SH-SY5Y (cell line): ENCODE measurements at regions not wholly inside any gene's neighbourhood (a gene's known extent, or its start where the extent isn't known, plus 50 kb on each side); places are given as distances from the start of the nearest gene placed in this dataset.
A peak's percentile ranks its signal among the peaks of the same experiment; 100 is the strongest.

Experiments
- GATA2 ChIP-seq: IDR thresholded peaks from 2 replicates; pipeline ENCODE4 v1.6.1; 2011; ENCODE audit warnings: mild to moderate bottlenecking, low read depth, low read length
- GATA3 ChIP-seq: IDR thresholded peaks from 2 replicates; pipeline ENCODE4 v1.6.1; 2011; ENCODE audit warnings: low read depth, mild to moderate bottlenecking, low read length, moderate library complexity

DNA sequence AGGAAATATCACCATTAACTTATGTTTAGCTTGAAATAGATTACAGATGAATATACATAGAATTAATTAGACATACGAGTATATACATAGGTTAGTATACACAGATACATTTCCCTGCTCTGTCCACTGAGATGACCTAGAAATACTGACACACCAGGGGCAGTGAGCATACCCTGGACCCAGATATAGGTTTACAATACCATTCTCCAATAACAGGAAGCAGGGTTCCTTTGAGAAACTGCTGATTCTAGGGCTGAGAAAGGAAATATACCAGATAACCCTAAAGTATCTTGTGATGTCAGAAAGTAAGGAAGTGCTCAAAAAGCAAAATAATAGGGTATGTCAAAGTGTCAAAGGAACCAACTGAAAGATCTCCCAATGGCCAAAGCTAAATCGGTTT lies 322.5 kb downstream of the HAO1 start:
- TF ChIP-seq GATA2 (no peak), GATA3 (no peak)

DNA sequence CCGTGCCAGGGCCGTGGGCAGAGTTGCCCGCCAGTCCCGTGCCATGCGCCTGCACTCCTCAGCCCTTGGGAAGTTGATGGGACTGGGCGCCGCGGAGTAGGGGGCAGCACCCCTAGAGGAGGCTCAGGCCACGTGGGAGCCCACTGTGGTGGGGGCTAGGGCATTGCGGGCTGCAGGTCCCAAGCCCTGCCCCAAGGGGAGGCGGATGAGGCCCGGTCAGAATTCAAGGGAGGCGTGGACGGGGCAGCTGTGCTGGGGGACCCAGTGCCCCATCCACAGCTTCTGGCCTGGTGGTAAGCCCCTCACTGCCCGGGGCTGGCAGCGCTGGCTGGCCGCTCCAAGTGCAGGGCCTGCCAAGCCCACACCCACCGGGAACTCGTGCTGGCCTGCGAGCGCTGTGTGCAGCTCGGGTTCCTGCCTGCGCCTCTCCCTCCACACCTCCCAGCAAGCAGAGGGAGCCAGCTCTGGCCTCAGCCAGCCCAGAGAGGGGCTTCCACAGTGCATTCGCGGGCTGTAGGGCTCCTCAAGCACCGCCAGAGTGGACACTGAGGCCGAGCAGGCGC lies 317.8 kb downstream of the HAO1 start:
- no peak for TF ChIP-seq GATA2
- no peak for TF ChIP-seq GATA3

DNA sequence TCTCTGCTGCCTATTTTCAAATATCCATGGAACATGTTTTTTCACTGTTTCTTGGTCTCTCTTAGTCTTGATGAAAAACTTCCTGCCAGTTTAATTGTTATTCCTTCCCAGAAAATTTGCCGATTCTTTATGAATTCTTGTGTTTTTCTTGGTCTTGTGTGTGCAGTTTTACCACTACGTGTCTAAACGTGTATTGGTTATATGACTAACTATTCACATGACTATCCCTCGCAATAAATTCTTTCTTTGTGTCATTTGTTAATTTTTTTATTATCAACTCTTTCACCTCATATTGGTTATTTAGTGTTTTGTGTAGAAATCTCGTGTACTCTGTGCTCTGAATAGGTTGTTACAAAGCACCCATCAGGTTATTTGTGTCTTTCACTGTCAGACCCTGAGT lies 315.4 kb downstream of the HAO1 start:
- TF ChIP-seq GATA2, result no peak
- no peak for TF ChIP-seq GATA3

DNA sequence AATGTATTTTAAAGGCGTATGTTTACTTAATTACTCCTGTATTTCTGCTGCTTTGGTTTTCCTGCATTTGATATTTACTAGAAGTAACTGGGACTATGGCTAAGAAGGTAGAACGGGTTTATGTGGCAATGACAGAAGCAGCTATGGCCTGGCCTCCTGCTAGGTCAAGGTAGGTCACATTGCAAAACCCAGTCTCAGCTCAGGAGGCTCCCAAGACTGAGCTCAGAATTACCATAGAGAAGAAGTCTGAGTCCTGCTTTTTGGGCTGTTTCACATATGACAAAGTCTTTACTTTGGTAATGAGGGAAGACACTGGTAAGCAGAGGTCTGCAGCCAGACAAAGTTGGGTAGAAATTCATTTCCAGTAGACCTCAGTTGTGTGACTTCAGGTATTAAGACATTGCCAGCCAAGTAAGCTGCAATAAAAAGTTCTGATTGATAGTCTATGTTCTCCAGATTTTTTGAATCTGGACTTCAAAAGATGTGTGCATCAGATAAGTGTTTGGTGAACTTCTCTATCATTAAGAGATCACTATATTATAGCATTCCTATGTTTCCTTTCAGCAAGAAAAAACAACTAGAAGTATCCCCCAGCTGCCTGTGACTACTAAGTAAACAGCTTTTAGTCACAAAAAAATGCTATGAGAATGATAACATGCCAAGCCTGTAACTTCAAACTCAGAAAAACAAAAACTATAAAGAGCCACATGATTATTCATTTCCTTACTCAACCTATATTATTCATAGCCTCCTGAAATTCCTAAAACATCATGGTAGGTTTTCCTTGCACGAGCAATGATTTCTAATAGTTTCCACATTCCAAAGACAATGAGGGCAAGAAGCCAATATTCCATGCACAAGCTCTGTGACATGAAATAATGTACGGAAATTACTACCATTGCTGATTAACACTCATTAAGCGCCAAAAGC lies 312.3 kb downstream of the HAO1 start:
- no peak for TF ChIP-seq GATA2

DNA sequence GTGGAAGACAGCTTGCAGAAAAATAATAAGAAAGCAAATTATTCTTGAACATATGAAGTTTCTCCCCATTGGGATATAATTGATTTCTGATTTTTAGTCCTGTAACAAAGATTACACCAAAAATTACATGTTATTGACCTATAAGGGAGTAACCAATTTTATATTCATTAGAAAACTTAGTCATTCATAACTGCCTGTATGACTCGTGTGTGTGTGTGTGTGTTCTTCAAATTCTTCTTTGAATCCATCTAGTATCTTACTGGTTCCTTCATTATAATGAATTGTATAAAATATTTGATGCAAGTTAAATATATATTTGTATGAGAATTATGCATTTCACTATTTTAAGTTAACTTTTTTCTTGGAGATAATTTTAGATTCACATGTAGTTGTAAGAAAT lies 310.4 kb downstream of the HAO1 start:
- TF ChIP-seq GATA3, result no peak
- TF ChIP-seq GATA2, result no peak

DNA sequence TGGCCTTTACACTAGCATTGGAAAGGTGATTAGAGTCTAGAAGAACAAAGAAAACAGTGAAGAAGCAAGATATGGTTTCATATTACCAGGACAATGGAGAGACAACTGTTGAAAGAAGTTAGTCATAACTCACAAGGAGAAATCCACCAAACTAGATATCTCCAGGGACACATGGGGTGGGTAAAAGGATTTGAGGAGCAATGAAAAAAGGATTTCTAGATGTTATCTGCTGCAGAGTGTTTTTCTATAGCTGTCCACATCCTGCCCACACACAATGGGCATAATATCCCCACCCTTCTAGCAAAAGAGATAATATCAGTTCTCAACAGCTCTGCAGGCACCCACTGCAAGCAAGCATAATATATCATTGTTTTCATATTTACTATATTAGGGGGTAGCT lies 303.1 kb downstream of the HAO1 start:
- TF ChIP-seq GATA3 (no peak), GATA2 (0 out of 2 replicates have a peak, but pooled peaks have one; percentile 11)

DNA sequence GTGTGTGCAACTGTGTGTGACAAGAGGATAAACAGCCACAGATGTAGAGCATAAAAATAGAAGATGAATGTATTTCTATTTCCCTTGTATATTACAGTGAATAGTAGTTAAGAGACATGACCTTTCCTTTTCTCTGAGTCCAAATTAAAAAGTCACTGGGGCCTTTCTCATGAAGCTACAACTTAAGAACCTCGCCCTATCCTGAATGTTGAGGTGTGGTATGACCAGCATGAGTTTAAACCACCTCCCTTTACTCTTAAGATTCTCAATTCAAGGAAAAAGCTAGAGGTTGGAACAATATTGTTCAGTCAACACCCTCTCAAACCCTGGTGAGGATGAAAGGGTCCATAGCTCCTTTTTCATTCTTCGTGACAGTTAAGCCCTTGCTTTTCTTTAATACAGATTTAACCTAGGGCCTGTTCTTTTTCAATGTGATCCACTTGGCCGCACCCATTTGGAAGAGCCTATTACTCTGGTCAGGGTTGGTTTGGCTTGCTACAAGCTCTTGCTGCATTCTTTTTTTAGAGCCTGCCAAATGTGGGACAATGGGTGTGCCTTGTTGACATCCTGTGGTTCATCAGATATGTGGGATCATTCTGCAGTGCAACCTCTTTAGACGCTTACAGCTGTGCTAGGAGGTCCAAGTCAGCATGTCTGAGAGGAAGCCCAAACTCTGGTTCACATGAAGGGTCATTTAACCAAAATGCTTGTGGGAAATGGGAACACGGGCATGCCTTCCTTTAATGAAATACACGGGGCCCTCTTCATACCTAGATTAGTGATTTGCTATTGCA lies 290.0 kb downstream of the HAO1 start:
- TF ChIP-seq GATA3, result no peak
- no peak for TF ChIP-seq GATA2

DNA sequence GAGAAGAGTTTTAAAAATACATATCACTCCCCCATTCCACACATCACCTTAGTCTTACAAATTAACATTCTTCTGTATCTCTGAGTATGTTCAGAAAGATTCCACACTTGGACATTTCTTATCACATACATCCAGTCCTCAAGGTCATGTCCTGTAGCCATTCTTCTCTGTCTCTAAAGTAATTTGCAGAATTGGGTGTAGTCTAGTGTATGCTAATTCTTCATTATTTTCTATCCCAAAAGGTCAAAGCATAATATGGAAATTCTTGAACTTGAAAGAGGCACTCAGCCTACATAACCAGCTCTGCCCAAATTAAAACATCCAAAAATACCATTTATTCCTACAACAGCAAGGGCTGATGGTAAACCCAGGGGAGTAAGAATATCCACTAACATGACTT lies 286.0 kb downstream of the HAO1 start:
- TF ChIP-seq GATA3 (no peak), GATA2 (no peak)

DNA sequence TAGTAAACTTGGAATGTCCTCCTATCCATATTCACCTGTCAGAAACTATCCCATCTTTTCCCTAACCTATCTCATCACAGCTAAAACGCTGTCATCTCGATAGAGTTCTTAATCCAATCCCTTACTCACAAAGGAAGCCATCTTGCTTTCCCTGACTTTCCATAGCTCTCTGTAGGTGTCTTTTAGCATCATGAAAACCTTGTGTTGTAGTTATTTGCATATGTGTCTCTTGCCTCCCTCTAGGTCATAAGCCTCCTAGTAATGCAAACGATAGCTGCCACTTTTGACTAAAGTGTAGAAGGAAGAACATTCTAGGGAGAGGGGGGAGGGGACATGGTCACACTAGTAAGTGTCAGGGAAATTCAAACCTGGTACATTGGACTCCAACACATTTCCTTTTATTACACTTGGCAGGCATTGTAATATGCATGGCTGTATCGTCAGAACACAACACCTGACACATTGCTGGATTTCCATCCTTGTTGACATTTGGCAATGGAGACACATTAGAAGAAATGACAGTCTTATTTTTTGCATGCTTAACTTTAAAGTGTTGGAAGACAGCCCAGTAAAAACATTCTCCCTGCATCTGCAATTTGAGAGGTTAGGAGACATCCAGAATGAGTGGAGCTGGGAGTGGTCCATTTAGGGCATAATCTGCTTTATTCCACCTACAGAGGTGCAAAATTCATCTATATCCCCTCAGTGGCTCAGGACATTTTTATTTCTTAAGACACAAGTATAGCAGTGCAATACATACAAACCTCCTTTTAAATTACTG lies 283.4 kb downstream of the HAO1 start:
- TF ChIP-seq GATA2, result no peak
- TF ChIP-seq GATA3, result no peak

DNA sequence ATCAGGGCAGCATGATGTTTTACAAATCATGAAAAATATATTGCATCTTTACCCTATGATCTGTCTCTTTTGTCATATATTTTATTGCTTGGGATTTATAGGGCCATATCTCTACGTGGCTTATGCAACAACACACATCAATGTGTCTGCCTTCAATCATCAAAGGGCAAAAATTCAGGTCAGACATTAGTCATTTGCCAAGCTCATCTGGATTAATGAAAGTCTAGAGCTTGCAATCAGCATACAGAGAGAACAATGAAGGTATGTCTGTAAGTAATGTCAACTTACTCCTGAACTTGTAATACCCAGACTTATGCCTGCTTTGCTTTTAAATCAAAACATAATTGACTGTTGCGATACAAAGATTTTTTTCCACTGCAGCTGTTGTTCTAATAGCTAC lies 282.7 kb downstream of the HAO1 start:
- TF ChIP-seq GATA2 (no peak), GATA3 (no peak)

DNA sequence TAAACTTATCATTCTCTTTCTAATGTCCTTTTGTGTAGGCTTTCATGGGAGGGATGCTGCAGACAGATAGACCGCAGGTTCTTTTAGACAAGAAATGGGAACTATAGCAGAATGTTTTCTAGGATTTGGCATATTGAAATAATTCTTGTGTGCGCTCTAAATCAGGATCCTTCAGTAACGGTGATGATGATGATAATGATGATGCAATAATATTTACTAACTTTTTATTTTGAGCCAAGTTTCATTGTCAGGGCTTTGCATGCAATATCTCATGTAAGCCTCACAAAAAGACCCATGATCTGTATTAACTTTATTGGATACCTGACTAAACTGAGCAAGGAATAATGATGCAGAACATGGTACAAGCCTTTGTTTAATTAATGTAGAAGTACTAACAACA lies 280.1 kb downstream of the HAO1 start:
- TF ChIP-seq GATA2 (no peak), GATA3 (no peak)

DNA sequence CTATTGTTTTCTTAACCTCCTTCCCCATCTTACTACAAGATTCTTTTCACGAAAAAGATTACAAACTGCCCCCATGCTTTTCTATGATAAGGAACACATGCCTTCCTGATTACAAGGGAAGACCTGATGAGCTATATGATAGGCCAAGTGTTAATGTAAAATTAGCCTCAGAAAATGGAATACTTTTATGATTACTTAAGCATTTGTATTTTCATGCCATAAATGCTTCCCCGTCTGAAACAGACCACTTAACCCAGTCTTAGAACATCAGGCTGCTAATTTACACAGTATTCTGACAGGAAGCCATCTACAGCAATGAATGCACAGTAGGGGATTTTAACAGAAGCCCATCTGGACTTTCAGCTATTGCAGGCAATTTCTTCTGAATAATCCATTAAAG lies 274.9 kb downstream of the HAO1 start:
- no peak for TF ChIP-seq GATA3
- TF ChIP-seq GATA2, result no peak

DNA sequence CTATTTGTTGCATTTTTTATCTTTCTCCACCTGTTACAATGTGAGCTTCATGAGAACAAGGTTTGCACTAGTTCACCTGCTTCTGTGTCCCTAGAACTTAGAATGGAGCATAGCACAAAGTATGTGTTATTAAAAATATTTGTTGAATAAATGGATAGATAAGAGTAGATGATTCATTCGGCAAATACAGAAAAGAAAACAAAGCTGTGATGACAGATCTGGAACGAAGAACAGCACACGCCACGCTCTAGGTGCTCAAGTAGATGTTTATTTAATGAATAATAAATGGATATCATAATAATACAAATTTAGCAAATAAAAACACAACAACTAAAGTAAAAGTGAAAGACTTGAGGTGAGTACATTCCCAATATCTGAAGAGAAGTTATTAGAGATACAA lies 273.1 kb downstream of the HAO1 start:
- TF ChIP-seq GATA3, result no peak
- no peak for TF ChIP-seq GATA2

DNA sequence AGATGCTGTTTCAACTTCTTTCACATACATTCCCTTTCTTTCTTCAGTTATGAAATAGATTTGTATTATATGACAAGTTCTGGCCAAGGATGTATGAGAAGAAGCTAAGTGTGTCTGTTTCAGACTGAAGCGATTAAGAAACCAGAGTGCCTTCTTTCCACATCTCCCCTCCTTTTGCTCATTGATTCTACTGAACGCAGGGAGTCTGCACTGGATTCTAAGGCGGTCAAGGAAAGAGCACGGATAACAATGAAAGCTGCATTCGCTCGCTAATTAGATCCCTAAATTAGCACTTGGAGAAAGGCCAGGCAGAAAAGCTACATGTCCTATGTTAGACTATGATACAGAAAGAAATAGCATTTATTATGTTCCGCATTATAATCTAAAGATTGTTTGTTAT lies 267.7 kb downstream of the HAO1 start:
- TF ChIP-seq GATA2 (no peak), GATA3 (no peak)

DNA sequence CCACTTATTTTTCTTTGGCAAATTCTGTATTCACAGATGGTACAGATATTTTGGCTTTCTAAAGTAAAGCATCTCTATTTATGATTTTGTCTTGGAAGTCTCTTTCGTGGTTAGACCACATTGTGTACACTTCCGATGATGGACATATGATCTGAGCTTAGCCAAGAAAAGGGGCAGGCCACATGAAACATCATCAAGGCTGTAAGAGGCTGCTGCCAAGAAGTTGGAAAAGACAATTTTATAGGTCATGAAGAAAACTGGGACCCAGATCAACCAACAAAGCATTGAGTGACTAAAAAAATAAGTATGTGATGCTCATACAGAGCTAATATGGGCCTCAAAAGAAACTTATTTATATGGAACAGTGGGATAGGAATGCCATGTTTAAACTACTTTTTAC lies 266.4 kb downstream of the HAO1 start:
- no peak for TF ChIP-seq GATA3
- TF ChIP-seq GATA2, result no peak
